GM03348 (cell line): ENCODE measurements at regions not wholly inside any gene's neighbourhood (a gene's known extent, or its start where the extent isn't known, plus 50 kb on each side); places are given as distances from the start of the nearest gene placed in this dataset.
"Not testable (repeated sequence)": the region's sequence is repeated elsewhere in the genome, so short reads cannot be mapped to it uniquely, and the experiment has no call there.

Experiments used
- DNase-seq: peaks from one replicate; pipeline ENCODE4 v3.0.0; 2012; ENCODE audit warnings: low spot score

DNA sequence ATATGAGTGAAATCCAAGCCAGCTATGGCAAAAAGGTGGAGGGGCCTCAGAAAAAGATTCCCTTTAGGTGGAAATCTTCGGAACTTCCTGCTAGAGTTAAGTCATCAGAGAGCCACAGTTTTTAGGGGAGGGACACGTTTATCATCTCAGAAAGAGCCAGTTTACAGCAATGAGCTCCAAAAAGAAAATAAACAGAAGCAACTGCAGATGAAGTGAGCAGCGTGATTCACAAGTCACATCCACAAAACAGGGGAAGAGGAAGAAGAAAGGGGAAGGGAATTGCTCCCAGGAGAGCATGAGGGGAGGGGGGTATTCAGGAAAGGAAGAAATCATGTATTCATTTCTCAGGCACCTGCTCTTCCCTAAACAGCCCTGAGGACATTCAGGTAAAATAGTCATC lies 156.2 kb upstream of the FOXK1 start:
- DNase-seq = no peak

- DNase-seq = no peak
These were observed 154.0 kb upstream of the FOXK1 start for GRCh38 chr7:4527988-4528636.

DNA sequence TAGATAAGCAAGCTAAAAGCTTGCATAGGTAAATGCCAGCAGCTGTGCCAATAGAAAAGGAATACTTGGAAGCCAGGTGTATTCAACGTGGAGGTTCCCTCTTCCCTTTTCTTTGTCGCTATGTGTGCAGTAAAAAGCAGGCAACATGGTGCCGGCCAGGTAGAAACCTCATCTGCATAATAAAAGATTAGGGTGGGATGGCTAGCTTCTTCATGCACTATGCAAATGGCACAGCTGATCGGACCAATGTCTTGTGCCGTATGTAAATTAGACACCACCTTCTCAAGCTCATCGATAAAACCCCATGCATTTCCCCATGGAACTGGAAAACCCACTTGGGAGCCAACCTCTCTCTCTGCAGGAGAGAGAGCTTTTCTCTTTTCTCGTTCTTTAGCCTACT lies 150.9 kb upstream of the FOXK1 start:
- DNase-seq = no peak

- DNase-seq = not testable (repeated sequence)
These were observed 148.8 kb upstream of the FOXK1 start for GRCh38 chr7:4533339-4533738.

- no peak for DNase-seq
These were observed 132.4 kb upstream of the FOXK1 start for GRCh38 chr7:4549681-4550080.

DNA sequence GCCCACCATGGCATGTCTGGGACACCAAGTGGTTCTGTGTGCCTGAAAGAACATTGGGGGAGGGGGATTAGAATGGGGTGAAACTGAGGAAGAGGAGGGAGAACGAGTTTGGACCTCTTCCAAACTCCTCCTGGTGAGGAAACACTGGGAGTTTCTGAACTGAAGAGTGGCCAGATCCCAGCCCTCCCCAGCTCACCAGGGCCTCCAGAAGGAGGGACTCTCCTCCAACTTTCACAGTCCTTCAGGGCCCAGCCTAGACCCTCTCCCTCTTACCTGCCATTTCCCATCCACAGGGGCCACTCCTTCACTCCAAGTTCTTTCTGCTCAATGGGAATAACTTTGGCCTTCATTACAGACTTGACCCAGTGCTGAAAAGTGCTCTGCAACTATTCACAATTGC lies 132.0 kb upstream of the FOXK1 start:
- DNase-seq = no peak

- DNase-seq = no peak
These were observed 129.1 kb upstream of the FOXK1 start for GRCh38 chr7:4552985-4553384.

GRCh38 chr7:4556868-4557793 lies 125.0 kb upstream of the FOXK1 start:
- no peak for DNase-seq

DNA sequence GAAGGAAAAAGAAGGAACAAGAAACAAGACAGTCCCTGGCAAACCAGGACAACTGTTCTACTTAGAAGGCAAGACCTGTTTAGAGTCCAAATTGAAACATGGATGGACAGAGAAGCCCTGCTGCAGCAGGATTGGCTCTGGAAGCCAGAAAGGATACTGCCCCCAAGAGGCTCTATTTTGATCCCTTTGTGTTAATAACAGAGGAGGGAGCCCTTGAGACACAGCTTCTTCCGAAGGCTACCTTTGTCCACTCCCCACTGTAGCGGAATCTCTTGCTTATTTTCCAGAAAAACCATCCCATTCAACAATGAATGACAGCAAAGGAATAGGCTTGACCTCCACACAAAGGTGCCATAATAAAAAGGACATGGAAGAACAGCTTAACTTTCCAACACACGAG lies 120.3 kb upstream of the FOXK1 start:
- DNase-seq = no peak

DNA sequence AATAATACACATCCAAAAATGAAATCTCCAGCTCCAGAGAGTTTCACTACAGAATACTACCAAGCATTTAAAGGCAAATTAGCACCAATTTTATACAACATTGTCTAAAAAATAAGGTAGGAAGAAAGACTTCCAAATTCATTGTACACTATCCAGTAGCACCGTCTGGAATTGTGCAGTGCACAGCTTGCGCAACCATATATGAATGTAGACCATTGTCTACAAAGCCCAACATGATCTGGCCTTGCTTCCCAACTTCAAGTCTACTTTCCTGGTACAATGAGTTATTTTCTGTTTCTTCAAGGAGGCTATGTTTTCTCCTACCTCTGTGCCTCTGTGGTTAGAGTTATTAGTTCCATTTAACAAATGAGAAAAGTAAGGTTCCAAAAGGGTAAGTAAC lies 115.4 kb upstream of the FOXK1 start:
- DNase-seq = no peak

DNA sequence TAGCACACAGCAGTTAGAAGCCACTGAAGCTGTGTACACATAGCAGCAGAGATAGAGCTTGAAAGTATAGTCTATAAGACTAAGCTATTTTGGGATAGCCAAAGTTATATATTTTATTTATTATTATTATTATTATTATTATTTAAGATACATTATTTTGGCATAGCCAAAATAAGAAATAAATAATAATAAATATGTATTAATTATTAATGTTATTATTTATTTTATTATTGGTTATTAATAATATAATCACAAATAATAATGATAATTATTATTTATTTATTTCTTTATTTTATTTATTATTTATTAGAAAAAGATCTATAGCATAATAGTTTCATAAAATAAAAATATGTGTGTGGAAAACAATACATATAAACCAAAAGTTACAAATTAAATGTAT lies 107.2 kb upstream of the FOXK1 start:
- DNase-seq = no peak

- DNase-seq = no peak
These were observed 106.8 kb upstream of the FOXK1 start for GRCh38 chr7:4575254-4575653.

DNA sequence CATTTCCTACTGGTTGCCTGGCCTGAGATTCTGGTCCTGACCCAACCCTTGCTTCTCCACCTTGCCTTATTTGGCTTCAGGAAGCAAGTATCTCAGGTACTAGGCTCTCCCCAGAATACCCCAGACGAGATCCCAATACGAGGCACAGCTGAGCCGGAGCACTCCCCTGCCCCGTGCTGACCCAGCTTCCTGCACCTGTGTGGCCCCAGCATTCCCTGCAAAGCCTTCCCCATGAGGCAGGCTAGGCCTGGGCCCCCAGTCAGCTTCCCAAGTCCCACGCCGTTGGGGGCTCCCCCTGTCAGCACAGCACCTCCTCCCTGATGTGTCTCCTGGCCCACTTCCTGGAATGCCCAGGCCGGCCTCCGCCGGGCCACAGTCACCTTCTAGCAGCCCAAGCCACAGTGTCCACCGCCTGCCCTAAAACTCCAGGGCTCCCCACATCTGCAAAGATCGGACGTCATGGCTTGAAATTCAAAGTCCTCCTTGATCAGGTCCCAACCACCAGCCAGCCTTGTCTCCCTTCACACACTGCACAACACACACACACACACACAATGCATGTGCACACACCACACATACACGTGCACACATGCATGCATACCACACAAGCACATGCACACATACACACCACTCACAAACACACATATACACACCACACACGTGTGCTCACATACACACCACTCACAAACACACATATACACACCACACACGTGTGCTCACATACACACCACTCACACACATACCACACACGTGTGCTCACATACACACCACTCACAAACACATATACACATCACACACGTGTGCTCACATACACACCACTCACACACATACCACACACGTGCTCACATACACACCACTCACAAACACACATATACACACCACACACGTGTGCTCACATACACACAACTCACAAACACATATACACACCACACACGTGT lies 78.9 kb upstream of the FOXK1 start:
- DNase-seq = no peak

- no peak for DNase-seq
These were observed 78.3 kb upstream of the FOXK1 start for GRCh38 chr7:4603843-4604231.

DNA sequence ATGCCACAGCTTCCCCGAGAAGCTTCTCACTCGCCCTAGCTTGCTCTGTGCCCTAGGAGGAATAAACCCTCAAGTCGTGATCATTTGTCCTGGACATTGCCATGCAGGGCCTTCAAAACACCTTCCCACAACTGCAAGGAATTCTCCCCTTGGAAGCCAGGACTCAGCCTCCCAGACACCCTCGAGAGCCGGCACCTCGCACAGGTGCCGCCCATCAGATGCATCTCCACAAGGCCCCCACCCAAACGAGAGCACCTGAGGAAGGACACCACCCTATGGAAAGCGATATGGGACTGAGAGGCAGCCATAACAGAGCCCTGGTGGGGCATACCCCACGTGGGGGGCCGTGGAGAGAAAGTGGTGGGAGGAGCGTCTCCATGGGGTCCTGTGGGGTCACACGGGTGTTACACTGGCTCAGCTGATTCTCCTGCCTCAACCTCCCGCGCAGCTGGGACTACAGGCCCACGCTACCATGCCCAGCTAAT lies 77.6 kb upstream of the FOXK1 start:
- DNase-seq = no peak

DNA sequence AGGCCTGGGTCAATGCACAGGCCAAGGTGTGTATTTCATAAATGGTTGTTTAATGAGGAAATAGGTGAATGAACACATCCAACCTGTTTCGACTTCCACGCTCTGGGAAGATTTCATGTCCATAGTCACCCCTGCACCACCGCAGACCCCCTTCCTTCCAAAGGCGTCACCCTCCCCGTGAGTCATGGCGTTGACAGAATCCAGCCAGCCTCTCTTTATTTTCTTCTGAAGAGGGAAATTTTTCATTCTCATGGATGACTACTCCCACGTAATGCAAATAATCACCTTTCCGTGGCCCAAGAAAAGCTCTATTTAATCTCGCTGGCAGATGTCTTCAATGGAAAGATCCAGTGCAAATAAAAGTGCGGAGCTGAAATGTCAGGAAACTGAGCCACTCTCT lies 75.3 kb upstream of the FOXK1 start:
- no peak for DNase-seq

DNA sequence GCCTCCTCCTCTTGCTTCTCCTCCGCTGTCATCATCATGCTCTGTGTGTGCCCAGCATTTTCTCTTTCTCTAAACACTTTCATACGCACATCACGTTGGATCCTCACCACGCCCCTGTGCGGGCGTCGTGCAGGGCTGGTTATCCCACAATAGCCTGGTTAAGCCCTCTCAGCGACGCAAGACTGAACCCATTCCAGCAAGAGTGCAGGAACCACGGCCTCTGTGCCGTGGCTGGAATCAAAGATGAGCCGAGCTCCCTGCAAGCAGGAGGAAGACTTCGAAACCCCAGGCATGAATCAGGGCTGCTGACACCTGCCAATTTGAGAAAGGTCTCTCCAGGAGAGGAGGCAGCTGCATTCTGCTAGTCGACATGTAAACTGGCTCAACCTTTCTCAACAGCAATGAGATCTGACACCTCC lies 74.8 kb upstream of the FOXK1 start:
- no peak for DNase-seq

DNA sequence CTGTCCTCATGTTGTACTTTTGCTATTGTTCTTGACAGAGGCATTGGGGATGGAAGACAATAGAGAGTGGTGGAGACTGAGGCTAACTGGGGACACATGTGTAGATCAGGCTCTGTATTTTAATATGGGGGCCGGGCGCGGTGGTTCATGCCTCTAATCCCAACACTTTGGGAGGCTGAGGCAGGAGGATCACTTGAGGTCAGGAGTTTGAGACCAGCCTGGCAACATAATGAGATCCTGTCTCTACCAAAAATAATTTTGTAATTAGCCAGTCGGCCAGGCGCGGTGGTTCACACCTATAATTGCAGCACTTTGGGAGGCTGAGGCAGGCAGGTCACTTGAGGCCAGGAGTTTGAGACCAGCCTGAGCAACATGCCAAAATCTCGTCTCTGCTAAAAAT lies 72.5 kb upstream of the FOXK1 start:
- not testable (repeated sequence) for DNase-seq

DNA sequence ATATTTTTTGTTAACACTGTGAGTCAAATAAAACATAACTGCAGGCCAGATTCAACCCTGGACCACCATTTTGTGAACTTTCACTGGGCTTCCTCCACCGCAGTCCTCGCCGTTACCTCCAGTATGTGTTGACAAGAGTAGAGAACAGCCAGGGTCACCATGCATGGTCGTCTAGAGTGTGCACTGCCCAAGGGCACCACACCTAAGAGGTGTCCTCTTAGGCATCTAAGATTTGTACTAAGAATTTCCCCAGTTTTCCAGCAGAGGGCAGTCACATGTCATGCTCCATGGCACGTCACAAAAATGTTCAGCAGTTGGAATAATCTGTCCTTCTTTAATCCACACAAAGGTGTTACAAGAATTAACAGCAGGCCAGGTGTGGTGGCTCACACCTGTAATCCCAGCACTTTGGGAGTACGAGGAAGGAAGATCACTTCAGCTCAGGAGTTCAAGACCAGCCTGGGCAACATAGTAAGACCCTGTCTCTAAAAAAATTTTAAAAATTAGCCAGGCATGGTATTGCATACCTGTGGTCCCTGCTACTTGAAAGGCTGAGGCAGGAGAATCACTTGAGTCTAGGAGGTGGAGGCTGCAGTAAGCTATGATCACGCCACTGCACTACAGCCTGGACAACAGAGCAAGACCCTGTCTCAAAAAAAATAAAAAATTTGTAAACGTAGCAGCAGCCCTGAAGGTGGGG lies 71.2 kb upstream of the FOXK1 start:
- DNase-seq = peak; percentile 84

GRCh38 chr7:4612237-4612636 lies 69.9 kb upstream of the FOXK1 start:
- DNase-seq = no peak

- DNase-seq = peak; percentile 65
These were observed 68.9 kb upstream of the FOXK1 start for GRCh38 chr7:4612939-4613841.
